Erythroblast (primary cell): ENCODE measurements at regions not wholly inside any gene's neighbourhood (a gene's known extent, or its start where the extent isn't known, plus 50 kb on each side); places are given as distances from the start of the nearest gene placed in this dataset.

Experiments used
- GATA1 ChIP-seq: IDR thresholded peaks from 2 replicates; pipeline ENCODE4 v1.6.1; 2011; ENCODE audit warnings: low read depth, mild to moderate bottlenecking, control low read depth, low read length, moderate library complexity
- POLR2A ChIP-seq: IDR thresholded peaks from 2 replicates; pipeline ENCODE4 v1.6.1; 2011; ENCODE audit warnings: mild to moderate bottlenecking, low read length

DNA sequence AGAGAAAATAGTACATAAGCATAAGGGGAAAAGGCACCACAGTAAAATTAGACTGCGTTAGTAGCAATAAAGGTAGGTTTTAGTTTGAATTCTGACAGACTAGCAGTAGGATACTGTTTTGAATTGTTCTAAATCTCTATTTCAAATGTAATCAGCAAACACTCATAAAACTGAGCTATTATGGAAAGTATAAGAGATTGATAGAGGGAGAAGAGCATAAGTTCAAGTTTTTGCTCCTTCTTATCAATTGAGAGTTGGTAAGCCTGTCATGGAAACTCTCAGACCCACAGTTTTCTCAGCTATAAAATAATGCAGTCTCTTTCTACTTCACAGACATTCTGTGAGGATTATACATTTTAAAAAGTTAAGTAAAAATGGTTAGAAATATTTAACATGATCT lies 840.2 kb upstream of the CNTN5 start:
- TF ChIP-seq POLR2A (no peak), GATA1 (no peak)
